Ovary (tissue), 7 donors: ENCODE measurements at regions not wholly inside any gene's neighbourhood (a gene's known extent, or its start where the extent isn't known, plus 50 kb on each side); places are given as distances from the start of the nearest gene placed in this dataset.

Experiments used
- DNase-seq, 5 donors: peaks; one replicate each; pipeline ENCODE4 v3.0.0-alpha.2; 2019 to 2020
- H3K27ac ChIP-seq, 2 donors: fragments of 200-600 bp; one replicate each; pipeline versions ENCODE4 v1.5.1 to v1.8.0; 2019 to 2022
- H3K27me3 ChIP-seq: fragments of 200-600 bp; one replicate; pipeline ENCODE4 v1.8.0; 2022
- H3K36me3 ChIP-seq: fragments of 200-600 bp; sonication (generic); one replicate; pipeline ENCODE4 v1.5.1; 2019
- H3K4me1 ChIP-seq: one replicate; pipeline ENCODE4 v1.8.1; 2013; ENCODE audit warnings: mild to moderate bottlenecking, moderate library complexity; ENCODE audit not compliant: insufficient read depth
- H3K4me3 ChIP-seq: fragments of 200-600 bp; sonication (generic); one replicate; pipeline ENCODE4 v1.5.1; 2017
- H3K9me3 ChIP-seq, 2 donors: fragments of 200-600 bp in 1 of 2; sonication (generic) in 1 of 2; one replicate each; pipeline versions ENCODE4 v1.5.1 to v1.8.1; 2013 to 2019; ENCODE audit warnings: mild to moderate bottlenecking in 1 of 2, moderate library complexity in 1 of 2
- CTCF ChIP-seq, 3 donors: fragments of 450-650 bp in 2 of 3; fragments of 200-600 bp in 1 of 3; IDR thresholded peaks; one replicate each; pipeline versions ENCODE4 v1.5.1 to v1.8.0; 2016 to 2022; ENCODE audit warnings: antibody characterized with exemption in 3 of 3, mild to moderate bottlenecking in 1 of 3
- EP300 ChIP-seq: sonication (generic); formaldehyde crosslinking; IDR thresholded peaks from one replicate; pipeline ENCODE4 v1.6.1; 2017; ENCODE audit warnings: antibody characterized with exemption
- POLR2A ChIP-seq: fragments of 450-650 bp; IDR thresholded peaks from one replicate; pipeline ENCODE4 v1.6.1; 2017; ENCODE audit warnings: antibody characterized with exemption, mild to moderate bottlenecking, moderate library complexity
- WGBS, 3 donors: extraction: QIAGEN DNeasy Blood & Tissue Kit in 1 of 3; methylation state at CpG; one replicate each; pipeline versions ENCODE4 v1.1.5 to v1.1.7; 2013 to 2017; 5-methylcytosine and 5-hydroxymethylcytosine counted together
- intact Hi-C, 4 donors: fragments of 100-400 bp; cut with DNase I; formaldehyde crosslinking; loops; one replicate each; pipeline versions ENCODE4 v1.11.0 to v1.15.1; 2022 to 2023
- donor health status: DM: no; HTN: no; CAD: no; lungs with moderate emphysema.
- donor health status: DM: no; HTN: no; CAD: no.
- donor health status: Bipolar disorder and iron deficiency.
- donor health status: DM: no; HTN: no; CAD: no.
- donor health status: DM: yes; HTN: yes; CAD: no.

- 80 to 85% (median 82%) methylated on average over 8 of the region's 8 CpGs for WGBS, 3 donors
- H3K9me3 ChIP-seq = no peaks in the 10 kb centered on the region
- intact Hi-C loops = no loop called here
Measured at GRCh38 chr11:88434333-88434976, 96.9 kb upstream of the CTSC start.

GRCh38 chr11:88433536-88434230 is 96.1 kb upstream of the CTSC start:
- intact Hi-C loops = no loop called here
- H3K27ac ChIP-seq = no peak overlapping the region
- H3K36me3 ChIP-seq = no peaks in the 10 kb centered on the region
- no peaks in the 10 kb centered on the region for H3K4me1 ChIP-seq
- DNase-seq = no peak
- TF ChIP-seq POLR2A = no peak
- no peaks in the 10 kb centered on the region for H3K27me3 ChIP-seq
- H3K9me3 ChIP-seq = no peaks in the 10 kb centered on the region
- H3K4me3 ChIP-seq = no peak overlapping the region
- 82 to 91% (median 89%) methylated on average over 13 of the region's 13 CpGs for WGBS, 3 donors

More at GRCh38 chr11:88434333-88434976, 96.9 kb upstream of the CTSC start:
- Histone ChIP-seq H3K27me3 (no peaks in the 10 kb centered on the region), H3K4me3 (no peak overlapping the region), H3K4me1 (no peaks in the 10 kb centered on the region), H3K27ac (no peak overlapping the region), H3K36me3 (no peaks in the 10 kb centered on the region)
- TF ChIP-seq CTCF (IDR thresholded peaks at IDR 0.05) = no peak
- TF ChIP-seq EP300 = no peak
- no peak for TF ChIP-seq POLR2A
- no peak for DNase-seq

- Histone ChIP-seq H3K9me3 (no peaks in the 10 kb centered on the region), H3K27ac (no peak overlapping the region), H3K4me1 (no peaks in the 10 kb centered on the region), H3K4me3 (no peak overlapping the region), H3K27me3 (no peaks in the 10 kb centered on the region), H3K36me3 (no peaks in the 10 kb centered on the region)
- no peak for DNase-seq
- intact Hi-C loops = no loop called here
- 80 to 84% (median 83%) methylated on average over 9 of the region's 9 CpGs for WGBS, 3 donors
- TF ChIP-seq CTCF (IDR thresholded peaks at IDR 0.05) (no peak), EP300 (no peak), POLR2A (no peak)
Measured at GRCh38 chr11:88431675-88432341, 94.3 kb upstream of the CTSC start.

- Histone ChIP-seq H3K4me1 (no peaks in the 10 kb centered on the region), H3K27me3 (no peaks in the 10 kb centered on the region), H3K9me3 (no peaks in the 10 kb centered on the region), H3K4me3 (no peak overlapping the region), H3K27ac (no peak overlapping the region), H3K36me3 (no peaks in the 10 kb centered on the region)
- TF ChIP-seq POLR2A (no peak), EP300 (no peak), CTCF (IDR thresholded peaks at IDR 0.05) (no peak)
- DNase-seq = no peak
- intact Hi-C loops = no loop called here
- WGBS, 3 donors = 84 to 88% (median 86%) methylated on average over 1 of the region's 1 CpG
Measured at GRCh38 chr11:88428959-88429358, 91.4 kb upstream of the CTSC start.

- Histone ChIP-seq H3K4me3 (no peak overlapping the region), H3K27me3 (no peaks in the 10 kb centered on the region), H3K9me3 (no peaks in the 10 kb centered on the region), H3K4me1 (no peaks in the 10 kb centered on the region), H3K36me3 (no peaks in the 10 kb centered on the region), H3K27ac (no peak overlapping the region)
- no peak for DNase-seq
- 83 to 94% (median 87%) methylated on average over 2 of the region's 2 CpGs for WGBS, 3 donors
- intact Hi-C loops = no loop called here
- TF ChIP-seq EP300 (no peak), CTCF (IDR thresholded peaks at IDR 0.05) (no peak), POLR2A (no peak)
Measured at GRCh38 chr11:88427719-88428118, 90.2 kb upstream of the CTSC start.
